Right lobe of liver (tissue), 4 donors: ENCODE measurements at regions not wholly inside any gene's neighbourhood (a gene's known extent, or its start where the extent isn't known, plus 50 kb on each side); places are given as distances from the start of the nearest gene placed in this dataset.

Source experiments
- CTCF ChIP-seq, 4 donors: fragments of 200-600 bp in 3 of 4; fragments of 450-650 bp in 1 of 4; IDR thresholded peaks; one replicate each; pipeline versions ENCODE4 v1.5.1 to v1.8.0; 2016 to 2022; ENCODE audit warnings: antibody characterized with exemption in 4 of 4, mild to moderate bottlenecking in 2 of 4
- POLR2A ChIP-seq: fragments of 450-650 bp; IDR thresholded peaks from one replicate; pipeline ENCODE4 v1.6.1; 2017; ENCODE audit warnings: antibody characterized with exemption, mild to moderate bottlenecking
- donor health status: DM: no; HTN: no; CAD: no.
- donor health status: DM: no; HTN: no; CAD: no.
- donor health status: DM: no; HTN: yes; CAD: no.

DNA sequence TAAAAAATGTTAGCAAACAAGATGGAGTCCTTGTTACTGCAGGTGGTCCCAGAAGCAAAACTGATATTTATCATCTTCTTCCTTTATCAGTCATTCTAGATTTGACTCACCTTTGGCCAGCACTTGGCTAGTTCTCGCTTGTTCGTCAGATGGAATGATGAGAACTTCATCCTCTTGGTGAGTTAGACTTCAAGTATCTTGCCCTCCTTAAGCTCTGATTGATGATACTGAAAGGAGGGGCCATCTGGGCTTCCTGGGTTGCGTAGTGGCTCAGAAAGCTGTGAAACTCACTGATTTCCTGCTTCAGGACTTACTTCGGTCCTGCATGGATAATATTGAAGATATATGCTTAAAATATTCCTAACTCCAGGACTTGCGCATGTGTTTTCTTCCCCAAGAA is 1248.2 kb upstream of the CDH9 start:
- no peak for TF ChIP-seq POLR2A
- no peak for TF ChIP-seq CTCF (IDR thresholded peaks at IDR 0.05)
